ENCODE measurements at regions not wholly inside any gene's neighbourhood (a gene's known extent, or its start where the extent isn't known, plus 50 kb on each side); places are given as distances from the start of the nearest gene placed in this dataset.

DNA sequence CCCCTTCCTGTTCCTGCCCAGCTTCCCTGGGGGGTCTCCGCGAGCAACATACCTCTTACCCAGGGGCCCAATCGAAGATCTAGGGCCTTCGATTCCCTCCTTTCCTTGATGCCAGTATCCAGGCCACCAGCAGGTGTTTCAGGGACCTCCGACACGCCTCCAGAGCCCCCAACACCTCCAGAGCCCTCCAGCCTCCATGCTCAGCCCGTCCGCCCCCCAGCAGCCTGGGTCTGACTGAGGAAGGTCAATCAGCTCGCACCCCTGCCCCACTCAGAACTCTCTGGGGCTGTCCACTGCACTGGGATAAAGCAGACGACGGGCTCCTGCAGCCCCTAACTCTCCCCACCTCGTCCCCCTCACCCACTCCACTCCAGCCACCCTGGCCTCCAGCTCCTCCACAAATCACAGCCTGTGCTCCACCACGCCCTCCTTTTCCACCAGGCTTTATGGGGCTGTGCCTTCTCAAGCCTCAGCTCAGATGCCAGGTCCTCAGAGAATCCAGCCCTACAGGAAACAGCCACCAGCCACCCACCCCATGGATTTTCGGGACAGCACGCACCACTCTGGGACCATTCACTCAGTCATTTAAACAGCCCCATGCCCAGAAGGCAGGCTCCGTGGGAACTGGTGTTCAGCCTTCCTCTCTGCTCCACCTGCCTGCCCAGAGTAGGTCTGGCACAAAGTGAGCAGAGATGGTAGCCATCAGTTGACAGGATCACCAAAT lies 247.1 kb downstream of the RBFOX3 start:
- DNase-seq (ENCODE audit: low read depth in 1 of 2, low spot score in 1 of 2): no peak
- no peak for TF ChIP-seq JUND (IDR thresholded peaks at IDR 0.05; ENCODE audit: low read depth)
- in situ Hi-C loops (cut with HindIII; ENCODE audit: low pct_unique_long_range_greater_than_20kb, low sequenced_read_pairs): no loop called here

DNA sequence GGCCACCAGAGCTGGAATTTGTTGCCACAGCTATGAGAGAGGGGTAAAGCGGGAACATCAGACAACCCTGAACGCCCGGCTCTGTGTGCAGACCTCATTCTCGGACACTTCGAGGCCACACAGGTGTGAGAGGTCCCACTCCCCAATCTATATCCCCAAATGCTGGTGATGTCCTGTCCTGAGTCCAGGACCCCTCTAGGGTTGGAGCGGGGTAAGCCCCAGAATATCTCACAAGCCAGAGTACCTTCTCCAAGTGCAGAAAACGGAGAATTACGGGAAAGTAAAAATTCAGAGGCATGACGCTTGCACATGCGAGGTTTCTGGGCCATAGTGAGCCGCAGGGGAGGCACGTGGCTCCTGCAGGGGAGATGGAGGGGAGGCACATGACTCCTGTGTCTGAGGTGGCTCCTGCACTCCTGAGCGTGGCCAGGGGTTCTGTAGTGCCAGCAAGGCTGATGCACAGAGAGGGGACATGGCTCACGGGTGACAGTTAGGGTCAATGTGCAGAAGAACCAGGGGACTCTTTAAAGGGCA lies 248.0 kb downstream of the RBFOX3 start:
- TF ChIP-seq JUND (IDR thresholded peaks at IDR 0.05; ENCODE audit: low read depth): no peak
- in situ Hi-C loops (cut with HindIII; ENCODE audit: low pct_unique_long_range_greater_than_20kb, low sequenced_read_pairs): no loop called here
- no peak for DNase-seq (ENCODE audit: low read depth in 1 of 2, low spot score in 1 of 2)

DNA sequence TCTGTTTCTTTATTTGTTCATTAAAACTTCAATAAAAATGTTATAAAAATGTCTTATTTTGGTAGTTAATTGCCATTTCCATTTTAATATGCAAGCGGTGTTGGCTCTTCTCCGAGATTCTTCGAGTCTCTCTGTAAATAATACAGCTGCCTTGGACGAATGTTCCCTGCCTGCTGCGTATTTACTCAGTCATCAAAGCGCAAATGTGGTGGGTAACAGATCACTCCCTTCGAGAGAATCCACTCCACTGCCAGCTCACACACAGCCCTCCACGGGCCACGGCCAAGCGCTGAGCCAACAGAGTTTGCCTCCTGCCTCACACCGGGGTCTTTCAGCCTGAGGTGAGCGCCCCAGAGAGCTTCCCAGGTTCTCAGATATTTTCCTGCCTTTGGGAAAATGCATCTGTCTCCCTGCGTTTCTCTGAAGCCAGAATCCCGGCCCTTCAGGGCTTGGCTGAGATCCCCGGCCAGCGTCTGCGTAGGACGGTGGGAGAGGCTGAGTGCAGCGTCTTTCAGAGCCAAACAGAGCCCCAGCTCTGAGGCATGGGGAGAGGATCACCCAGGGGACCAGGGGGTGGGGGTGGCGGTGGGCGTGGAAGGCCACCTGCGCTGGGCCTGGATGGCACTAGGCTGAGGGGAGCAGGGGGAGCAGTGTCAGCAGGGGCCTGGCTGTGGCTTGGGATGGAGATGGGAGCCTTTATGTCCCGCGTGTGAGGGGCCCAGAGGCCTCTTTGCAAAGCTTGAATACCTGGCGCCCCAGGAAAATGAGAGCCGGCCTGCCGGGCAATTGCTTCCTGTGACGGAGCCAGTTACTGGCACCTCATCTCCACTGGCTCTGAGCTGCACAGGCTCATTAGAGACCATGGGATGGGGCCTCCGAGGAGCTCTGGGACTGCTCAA lies 248.7 kb downstream of the RBFOX3 start:
- TF ChIP-seq JUND (IDR thresholded peaks at IDR 0.05; ENCODE audit: low read depth): no peak
- in situ Hi-C loops (cut with HindIII; ENCODE audit: low pct_unique_long_range_greater_than_20kb, low sequenced_read_pairs): no loop called here
- no peak for DNase-seq (ENCODE audit: low read depth in 1 of 2, low spot score in 1 of 2)

- in situ Hi-C loops (cut with HindIII; ENCODE audit: low pct_unique_long_range_greater_than_20kb, low sequenced_read_pairs): no loop called here
- TF ChIP-seq JUND (IDR thresholded peaks at IDR 0.05; ENCODE audit: low read depth): no peak
- no peak for DNase-seq (ENCODE audit: low read depth in 1 of 2, low spot score in 1 of 2)
These were observed 249.6 kb downstream of the RBFOX3 start for GRCh38 chr17:79361221-79361734.

DNA sequence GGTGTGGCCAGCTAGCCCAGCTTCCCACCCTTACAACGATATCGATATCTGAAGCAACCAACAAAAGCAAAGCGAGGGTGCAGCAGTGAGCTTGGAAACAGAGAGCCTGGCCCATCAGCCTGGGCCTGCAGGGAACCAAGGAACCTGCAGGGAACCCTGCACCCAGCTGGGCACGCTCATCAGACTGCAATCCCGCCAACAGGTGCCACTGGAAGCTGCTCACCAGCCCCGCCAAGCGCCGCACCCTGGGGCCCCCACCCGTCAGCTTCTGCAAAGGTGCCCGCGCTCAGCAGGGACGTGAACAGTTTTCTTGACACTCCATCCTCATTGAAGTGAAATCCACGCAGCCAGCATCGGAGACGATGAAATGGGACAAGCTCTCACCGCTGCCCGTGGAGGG lies 250.7 kb downstream of the RBFOX3 start:
- in situ Hi-C loops (cut with HindIII; ENCODE audit: low pct_unique_long_range_greater_than_20kb, low sequenced_read_pairs): no loop called here
- DNase-seq (ENCODE audit: low read depth in 1 of 2, low spot score in 1 of 2): no peak

DNA sequence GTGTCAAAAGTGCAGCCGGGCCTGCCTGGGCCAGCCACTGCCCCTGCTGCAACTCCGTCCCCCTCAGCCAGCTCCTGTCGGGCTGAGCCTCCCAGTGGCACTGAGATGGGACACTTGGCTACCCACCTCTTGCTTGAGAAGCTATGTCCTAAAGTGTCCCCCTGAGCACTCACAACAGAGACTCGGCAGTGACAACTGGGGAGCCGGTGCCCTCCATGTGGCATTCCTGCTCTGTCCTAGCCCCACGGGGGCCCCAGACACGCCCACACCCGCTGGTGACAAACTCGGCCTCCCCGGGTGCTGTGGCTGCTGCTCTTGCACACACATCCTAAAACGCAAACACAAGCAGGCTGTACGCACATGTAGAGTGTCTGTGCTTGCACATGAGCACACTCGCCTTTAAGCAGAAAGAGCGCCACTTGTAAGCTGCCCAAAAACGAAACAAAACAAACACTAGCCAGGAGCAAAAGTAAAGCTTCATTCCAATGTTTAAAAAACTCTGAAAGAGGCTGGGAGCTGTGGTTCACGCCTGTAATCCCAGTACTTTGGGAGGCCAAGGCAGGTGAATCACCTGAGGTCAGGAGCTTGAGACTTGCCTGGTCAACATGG lies 253.9 kb downstream of the RBFOX3 start:
- no peak for TF ChIP-seq JUND (IDR thresholded peaks at IDR 0.05; ENCODE audit: low read depth)
- no peak for DNase-seq (ENCODE audit: low read depth in 1 of 2, low spot score in 1 of 2)
- in situ Hi-C loops (cut with HindIII; ENCODE audit: low pct_unique_long_range_greater_than_20kb, low sequenced_read_pairs): no loop called here

More for the DNA sequence above, 250.7 kb downstream of the RBFOX3 start:
- no peak for TF ChIP-seq JUND (IDR thresholded peaks at IDR 0.05; ENCODE audit: low read depth)

GRCh38 chr17:79355165-79355564 lies 255.7 kb downstream of the RBFOX3 start:
- in situ Hi-C loops (cut with HindIII; ENCODE audit: low pct_unique_long_range_greater_than_20kb, low sequenced_read_pairs): no loop called here
- no peak for TF ChIP-seq JUND (IDR thresholded peaks at IDR 0.05; ENCODE audit: low read depth)
- no peak for DNase-seq (ENCODE audit: low read depth in 1 of 2, low spot score in 1 of 2)

DNA sequence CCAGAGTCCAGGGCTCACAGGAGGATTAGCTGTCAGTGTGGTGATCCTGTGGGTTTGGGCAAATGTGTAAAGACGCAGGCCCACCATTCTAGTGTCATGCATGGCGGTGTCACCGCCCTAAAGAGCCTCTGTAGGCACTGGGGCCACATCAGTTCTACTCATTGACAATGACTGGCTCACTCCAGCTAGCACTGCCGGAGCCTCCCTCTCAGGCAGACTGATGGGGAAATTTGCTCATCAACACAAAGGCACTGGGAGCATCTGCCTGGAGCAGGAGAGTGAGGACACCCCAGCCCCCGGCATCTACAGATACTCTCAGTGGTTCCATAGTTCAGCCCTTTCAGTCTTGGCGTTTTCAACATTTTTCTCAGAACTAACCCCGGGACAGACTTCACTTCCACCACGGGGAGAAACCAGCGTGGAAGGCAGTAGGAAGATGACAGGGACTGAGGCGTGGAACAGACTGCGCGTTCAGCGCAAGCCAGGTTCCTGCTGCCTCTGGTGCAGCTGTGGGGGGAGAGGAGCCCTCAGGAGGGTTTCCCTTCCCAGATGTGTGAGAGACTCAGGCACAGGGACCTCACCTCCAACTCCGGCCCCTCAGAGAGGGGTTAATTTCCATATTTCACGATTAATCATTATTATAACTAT lies 256.6 kb downstream of the RBFOX3 start:
- no peak for DNase-seq (ENCODE audit: low read depth in 1 of 2, low spot score in 1 of 2)
- in situ Hi-C loops (cut with HindIII; ENCODE audit: low pct_unique_long_range_greater_than_20kb, low sequenced_read_pairs): no loop called here

DNA sequence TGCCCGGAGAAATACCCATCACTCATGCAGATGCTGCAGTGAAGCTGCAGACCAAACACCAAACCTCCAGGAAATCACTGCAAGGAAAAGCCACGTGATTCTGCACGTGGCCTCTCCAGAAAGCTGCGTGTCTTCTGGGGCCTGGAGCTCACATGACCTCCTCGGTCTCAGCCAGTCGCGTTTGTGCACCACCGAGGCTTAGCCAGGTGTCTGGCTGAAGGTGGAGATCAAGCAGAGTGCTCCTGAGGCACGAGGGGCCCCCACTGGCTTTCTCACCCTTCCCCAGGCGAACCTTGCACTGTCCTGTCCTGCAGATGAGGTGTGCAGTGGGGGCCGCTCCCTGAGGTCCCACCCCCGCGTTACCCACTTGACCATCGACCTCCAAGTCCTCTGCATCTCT lies 257.3 kb downstream of the RBFOX3 start:
- DNase-seq (ENCODE audit: low read depth in 1 of 2, low spot score in 1 of 2): no peak
- TF ChIP-seq JUND (IDR thresholded peaks at IDR 0.05; ENCODE audit: low read depth): no peak
- in situ Hi-C loops (cut with HindIII; ENCODE audit: low pct_unique_long_range_greater_than_20kb, low sequenced_read_pairs): no loop called here

More for the DNA sequence above, 256.6 kb downstream of the RBFOX3 start:
- TF ChIP-seq JUND (IDR thresholded peaks at IDR 0.05; ENCODE audit: low read depth): no peak

GRCh38 chr17:79353016-79353415 lies 257.8 kb downstream of the RBFOX3 start:
- TF ChIP-seq JUND (IDR thresholded peaks at IDR 0.05; ENCODE audit: low read depth): no peak
- DNase-seq (ENCODE audit: low read depth in 1 of 2, low spot score in 1 of 2): no peak
- in situ Hi-C loops (cut with HindIII; ENCODE audit: low pct_unique_long_range_greater_than_20kb, low sequenced_read_pairs): no loop called here

DNA sequence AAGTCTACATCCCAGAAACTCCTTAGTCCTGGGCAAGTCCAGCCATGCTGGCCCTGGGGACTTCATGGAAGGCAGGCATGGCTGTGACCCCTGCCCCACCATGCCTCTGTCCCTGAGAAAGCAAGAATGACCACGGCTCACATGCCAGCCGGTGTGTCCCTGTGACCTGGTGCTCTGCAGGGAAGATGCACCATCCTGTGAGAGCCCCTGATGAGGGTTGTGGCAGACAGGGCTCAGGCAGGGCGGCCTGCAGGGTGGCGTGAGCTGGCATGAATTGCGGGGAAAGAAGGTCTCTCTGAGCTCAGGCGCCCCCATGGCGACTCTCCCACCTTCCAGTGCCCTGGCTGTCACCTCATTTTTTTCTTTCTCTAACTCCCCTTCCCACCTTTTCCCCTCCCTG lies 260.3 kb downstream of the RBFOX3 start:
- in situ Hi-C loops (cut with HindIII; ENCODE audit: low pct_unique_long_range_greater_than_20kb, low sequenced_read_pairs): no loop called here
- no peak for TF ChIP-seq JUND (IDR thresholded peaks at IDR 0.05; ENCODE audit: low read depth)
- DNase-seq (ENCODE audit: low read depth in 1 of 2, low spot score in 1 of 2): no peak
